Osteoblast (primary cell): ENCODE measurements at regions not wholly inside any gene's neighbourhood (a gene's known extent, or its start where the extent isn't known, plus 50 kb on each side); places are given as distances from the start of the nearest gene placed in this dataset.

Experiments
- DNase-seq: peaks from one replicate; pipeline ENCODE4 v3.0.0; 2011; ENCODE audit warnings: low spot score, mixed read lengths; ENCODE audit not compliant: insufficient read length; ENCODE audit errors: missing footprints
- H2AFZ ChIP-seq: 2 replicates; pipeline ENCODE4 v1.6.0; 2011; ENCODE audit warnings: mild to moderate bottlenecking, low read length
- H3K27ac ChIP-seq: 2 replicates; pipeline ENCODE4 v1.5.1; 2011; ENCODE audit warnings: mild to moderate bottlenecking, low read depth, low read length, moderate library complexity
- H3K27me3 ChIP-seq: 2 replicates; pipeline ENCODE4 v1.6.0; 2012; ENCODE audit warnings: mild to moderate bottlenecking, control low read depth, inconsistent platforms, low read length, moderate library complexity; ENCODE audit not compliant: insufficient read depth
- H3K36me3 ChIP-seq: 2 replicates; pipeline ENCODE4 v1.5.1; 2011; ENCODE audit warnings: mild to moderate bottlenecking, low read length, control low read depth, moderate library complexity; ENCODE audit not compliant: insufficient read depth
- H3K4me1 ChIP-seq: 2 replicates; pipeline ENCODE4 v1.5.1; 2011; ENCODE audit warnings: mild to moderate bottlenecking, low read length, control low read depth, moderate library complexity; ENCODE audit not compliant: insufficient read depth
- H3K4me2 ChIP-seq: 2 replicates; pipeline ENCODE4 v1.6.0; 2011; ENCODE audit warnings: mild to moderate bottlenecking, low read length; ENCODE audit not compliant: insufficient read depth
- H3K4me3 ChIP-seq: fragments of 200-600 bp; sonication (generic); 3 replicates; pipeline ENCODE4 v1.5.1; 2012; ENCODE audit warnings: mild to moderate bottlenecking, low read length, inconsistent platforms; ENCODE audit not compliant: insufficient read depth
- H3K79me2 ChIP-seq: 2 replicates; pipeline ENCODE4 v1.6.0; 2012; ENCODE audit warnings: mild to moderate bottlenecking, low read length, control low read depth, inconsistent platforms; ENCODE audit not compliant: insufficient read depth
- H3K9me3 ChIP-seq: 2 replicates; pipeline ENCODE4 v1.5.1; 2011; ENCODE audit warnings: low read depth, low read length, control low read depth
- H4K20me1 ChIP-seq: 2 replicates; pipeline ENCODE4 v1.6.0; 2012; ENCODE audit warnings: mild to moderate bottlenecking, low read length, control low read depth; ENCODE audit not compliant: insufficient read depth
- TF ChIP-seq, protein P1 (sequence below): IDR thresholded peaks from 2 replicates; pipeline ENCODE4 v1.5.1; 2011; ENCODE audit warnings: mild to moderate bottlenecking, low read depth, low read length, moderate library complexity; ENCODE audit errors: extremely low read depth

DNA sequence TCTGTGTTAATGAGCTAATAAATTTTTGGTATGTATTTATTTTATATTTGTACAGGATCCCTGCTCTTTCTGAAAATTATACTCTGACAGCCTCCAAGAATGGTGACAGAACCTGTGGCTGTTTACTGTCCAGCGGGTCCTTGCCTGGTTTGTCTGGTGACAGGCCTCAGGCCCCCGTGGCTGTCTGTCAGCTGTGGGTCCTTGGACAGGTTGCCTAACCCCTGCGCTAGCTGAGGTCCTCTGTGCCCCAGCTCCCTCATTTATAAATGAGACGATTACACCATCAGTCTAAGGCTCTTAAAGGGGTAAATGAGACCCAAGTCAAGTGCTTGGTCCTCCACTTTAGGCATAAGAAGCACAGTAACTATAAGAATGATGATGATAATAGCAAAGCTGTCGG is 125.1 kb upstream of the COL5A1 start:
- Histone ChIP-seq H3K27ac (no peak overlapping the region), H3K79me2 (no peaks in the 10 kb centered on the region), H3K36me3 (no peaks in the 10 kb centered on the region), H4K20me1 (no peaks in the 10 kb centered on the region), H3K9me3 (peaks cover 3% of the 10 kb centered on the region), H3K4me2 (no peak overlapping the region), H3K4me3 (no peak overlapping the region), H3K4me1 (peaks cover 8% of the 10 kb centered on the region), H3K27me3 (no peaks in the 10 kb centered on the region), H2AFZ (no peak overlapping the region)
- peak; percentile 22 for DNase-seq
- TF ChIP-seq, protein P1, sequence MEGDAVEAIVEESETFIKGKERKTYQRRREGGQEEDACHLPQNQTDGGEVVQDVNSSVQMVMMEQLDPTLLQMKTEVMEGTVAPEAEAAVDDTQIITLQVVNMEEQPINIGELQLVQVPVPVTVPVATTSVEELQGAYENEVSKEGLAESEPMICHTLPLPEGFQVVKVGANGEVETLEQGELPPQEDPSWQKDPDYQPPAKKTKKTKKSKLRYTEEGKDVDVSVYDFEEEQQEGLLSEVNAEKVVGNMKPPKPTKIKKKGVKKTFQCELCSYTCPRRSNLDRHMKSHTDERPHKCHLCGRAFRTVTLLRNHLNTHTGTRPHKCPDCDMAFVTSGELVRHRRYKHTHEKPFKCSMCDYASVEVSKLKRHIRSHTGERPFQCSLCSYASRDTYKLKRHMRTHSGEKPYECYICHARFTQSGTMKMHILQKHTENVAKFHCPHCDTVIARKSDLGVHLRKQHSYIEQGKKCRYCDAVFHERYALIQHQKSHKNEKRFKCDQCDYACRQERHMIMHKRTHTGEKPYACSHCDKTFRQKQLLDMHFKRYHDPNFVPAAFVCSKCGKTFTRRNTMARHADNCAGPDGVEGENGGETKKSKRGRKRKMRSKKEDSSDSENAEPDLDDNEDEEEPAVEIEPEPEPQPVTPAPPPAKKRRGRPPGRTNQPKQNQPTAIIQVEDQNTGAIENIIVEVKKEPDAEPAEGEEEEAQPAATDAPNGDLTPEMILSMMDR: no peak

DNA sequence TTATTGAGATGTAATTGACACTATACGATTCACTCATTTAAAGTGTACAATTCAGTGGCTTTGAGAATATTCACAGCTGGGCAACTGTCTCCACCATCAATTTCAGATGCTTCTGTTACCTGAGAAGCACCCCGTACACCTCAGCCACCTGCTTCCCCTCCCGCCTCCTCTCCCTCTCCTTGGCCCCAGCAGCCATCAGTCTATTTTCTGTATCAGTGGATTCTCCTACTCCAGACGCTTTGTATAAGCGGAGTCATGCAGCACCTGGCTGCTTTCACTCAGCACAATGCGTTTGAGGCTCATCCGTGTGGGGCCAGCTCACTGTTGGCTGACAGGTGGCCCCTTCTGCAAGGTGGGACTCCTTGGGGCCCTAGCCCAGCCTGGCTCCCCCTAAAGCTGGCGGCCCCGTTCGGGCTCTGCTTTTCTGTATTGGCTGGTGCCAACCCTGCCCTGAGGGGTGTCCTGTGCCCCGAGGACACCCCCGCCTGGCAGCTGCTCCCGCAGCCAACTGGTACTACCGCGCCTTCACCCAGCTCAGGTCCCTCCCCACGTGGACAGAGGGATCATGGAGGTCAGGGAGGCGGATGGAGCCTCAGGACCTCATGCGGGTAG is 124.4 kb upstream of the COL5A1 start:
- peak; percentile 53 for DNase-seq
- no peaks in the 10 kb centered on the region for H3K27me3 ChIP-seq
- no peak overlapping the region for H3K4me2 ChIP-seq
- peaks cover 8% of the 10 kb centered on the region for H3K4me1 ChIP-seq
- no peaks in the 10 kb centered on the region for H3K79me2 ChIP-seq
- H3K27ac ChIP-seq: no peak overlapping the region
- no peak overlapping the region for H3K4me3 ChIP-seq
- H4K20me1 ChIP-seq: no peaks in the 10 kb centered on the region
- H2AFZ ChIP-seq: no peak overlapping the region
- TF ChIP-seq, protein P1: no peak
- H3K9me3 ChIP-seq: peaks cover 3% of the 10 kb centered on the region
- H3K36me3 ChIP-seq: no peaks in the 10 kb centered on the region

DNA sequence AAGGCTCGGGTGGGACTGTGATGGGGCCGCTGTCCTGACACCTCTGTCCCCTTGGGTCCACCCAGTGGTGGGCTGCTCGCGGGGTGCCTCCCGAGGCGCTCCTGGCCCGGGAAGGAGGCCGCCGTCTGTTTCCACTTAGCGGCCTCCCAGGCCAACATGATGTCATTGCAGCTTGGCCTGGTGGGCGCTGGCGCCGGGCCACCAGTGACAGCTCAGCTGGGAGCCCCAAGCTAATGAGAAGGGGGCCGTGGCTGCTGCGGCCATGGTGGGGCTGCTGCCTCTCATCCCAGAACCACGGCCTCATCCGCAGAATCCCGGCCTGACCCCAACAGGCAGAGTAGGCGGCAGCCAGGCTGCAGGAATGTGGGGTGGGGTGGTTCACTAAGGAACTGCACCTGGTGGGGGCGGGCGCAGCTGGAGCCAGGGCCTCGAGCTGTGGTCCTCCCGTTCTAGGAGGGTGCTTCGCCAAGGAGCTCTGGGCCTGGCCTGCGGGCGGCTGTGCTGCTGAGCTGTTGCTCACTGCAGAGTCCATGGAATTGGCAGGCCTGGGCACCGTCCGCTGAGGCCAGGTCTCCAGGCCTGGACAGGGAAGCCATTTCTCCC is 123.5 kb upstream of the COL5A1 start:
- Histone ChIP-seq H2AFZ (no peak overlapping the region), H3K36me3 (no peaks in the 10 kb centered on the region), H3K4me1 (peaks cover 8% of the 10 kb centered on the region), H3K27me3 (no peaks in the 10 kb centered on the region), H3K9me3 (peaks cover 3% of the 10 kb centered on the region), H3K79me2 (no peaks in the 10 kb centered on the region), H3K4me2 (no peak overlapping the region), H3K4me3 (no peak overlapping the region), H4K20me1 (no peaks in the 10 kb centered on the region), H3K27ac (no peak overlapping the region)
- TF ChIP-seq, protein P1: no peak
- DNase-seq: peak; percentile 55

DNA sequence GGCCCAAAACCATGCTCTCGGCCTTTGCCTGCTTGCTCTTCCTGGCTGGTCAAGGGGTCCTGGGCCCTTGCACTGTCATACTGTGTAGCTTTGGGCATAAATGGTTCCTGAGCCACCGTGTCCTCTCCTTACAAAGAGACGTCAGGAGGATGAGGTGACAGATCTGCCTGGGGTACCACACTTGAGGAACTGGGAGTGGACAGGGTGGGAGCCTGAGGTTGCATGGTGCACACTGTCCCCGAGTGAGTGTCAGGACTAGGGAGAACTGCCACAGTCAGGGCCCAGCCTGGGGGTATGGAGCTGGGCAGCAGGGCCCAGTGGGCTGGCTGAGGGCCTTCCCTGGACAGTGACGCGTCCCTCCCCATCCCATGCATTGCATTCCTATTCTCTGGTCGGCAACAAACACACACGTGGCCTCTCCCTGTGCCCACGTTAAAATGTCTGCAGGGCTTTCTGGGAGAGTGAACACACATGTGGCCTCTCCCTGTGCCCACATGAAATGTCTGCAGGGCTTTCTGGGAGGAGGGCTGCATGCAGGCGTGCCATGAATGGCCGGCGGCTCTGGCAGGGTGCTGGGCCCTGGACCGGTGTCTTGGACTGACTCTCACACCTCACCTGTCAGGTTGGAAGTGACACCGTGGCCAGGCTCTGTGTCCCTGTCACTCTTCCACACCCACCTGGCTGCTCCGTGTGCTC is 122.1 kb upstream of the COL5A1 start:
- Histone ChIP-seq H3K9me3 (no peaks in the 10 kb centered on the region), H2AFZ (no peak overlapping the region), H3K36me3 (no peaks in the 10 kb centered on the region), H3K4me2 (no peak overlapping the region), H3K27me3 (no peaks in the 10 kb centered on the region), H3K4me1 (peaks cover 8% of the 10 kb centered on the region), H3K4me3 (no peak overlapping the region), H4K20me1 (no peaks in the 10 kb centered on the region), H3K27ac (no peak overlapping the region), H3K79me2 (no peaks in the 10 kb centered on the region)
- TF ChIP-seq, protein P1: no peak
- DNase-seq: peak; percentile 84
